GM12878 (cell line): ENCODE measurements at regions not wholly inside any gene's neighbourhood (a gene's known extent, or its start where the extent isn't known, plus 50 kb on each side); places are given as distances from the start of the nearest gene placed in this dataset.
A peak's percentile ranks its signal among the peaks of the same experiment; 100 is the strongest.

Experiments used
- ATF7 ChIP-seq: fragments of 450-650 bp; IDR thresholded peaks from 2 replicates; pipeline ENCODE4 v1.6.1; 2016; ENCODE audit warnings: low read depth, mild to moderate bottlenecking
- BMI1 ChIP-seq: fragments of 450-650 bp; IDR thresholded peaks from 2 replicates; pipeline ENCODE4 v1.6.1; 2016; ENCODE audit warnings: mild to moderate bottlenecking, moderate library complexity, borderline replicate concordance
- CHD1 ChIP-seq: IDR thresholded peaks from 2 replicates; pipeline ENCODE4 v1.6.1; 2012; ENCODE audit warnings: low read depth, low read length, improper control_type of control experiment
- HCFC1 ChIP-seq: fragments of 150-350 bp; IDR thresholded peaks from 2 replicates; pipeline ENCODE4 v1.6.1; 2014; ENCODE audit warnings: low read length
- KLF5 ChIP-seq: fragments of 450-650 bp; IDR thresholded peaks from 2 replicates; pipeline ENCODE4 v1.6.1; 2014; ENCODE audit warnings: mild to moderate bottlenecking; ENCODE audit not compliant: partially characterized antibody
- MEF2B ChIP-seq: fragments of 450-650 bp; IDR thresholded peaks from 2 replicates; pipeline ENCODE4 v1.6.1; 2018; ENCODE audit warnings: mild to moderate bottlenecking, moderate library complexity; ENCODE audit not compliant: partially characterized antibody, poor library complexity, severe bottlenecking
- MTA3 ChIP-seq: IDR thresholded peaks from 2 replicates; pipeline ENCODE4 v1.6.1; 2012; ENCODE audit warnings: low read length, inconsistent platforms, borderline replicate concordance
- NBN ChIP-seq: fragments of 450-650 bp; IDR thresholded peaks from 2 replicates; pipeline ENCODE4 v1.6.1; 2016
- NFXL1 ChIP-seq: fragments of 450-650 bp; IDR thresholded peaks from 2 replicates; pipeline ENCODE4 v1.6.1; 2017; ENCODE audit warnings: antibody characterized with exemption, mild to moderate bottlenecking, borderline replicate concordance
- NFYA ChIP-seq: IDR thresholded peaks from 2 replicates; pipeline ENCODE4 v1.6.1; 2011; ENCODE audit warnings: low read depth, mild to moderate bottlenecking, low read length, improper control_type of control experiment, borderline replicate concordance
- PAX5 ChIP-seq: IDR thresholded peaks from 2 replicates; pipeline ENCODE4 v1.6.1; 2011; ENCODE audit warnings: low read depth, low read length, borderline replicate concordance
- PML ChIP-seq: IDR thresholded peaks from 2 replicates; pipeline ENCODE4 v1.6.1; 2012; ENCODE audit warnings: low read length, inconsistent platforms
- STAT3 ChIP-seq: IDR thresholded peaks from 2 replicates; pipeline ENCODE4 v1.6.1; 2011; ENCODE audit warnings: low read depth, low read length, improper control_type of control experiment
- SUPT20H ChIP-seq: IDR thresholded peaks from 2 replicates; pipeline ENCODE4 v1.6.1; 2011; ENCODE audit warnings: low read depth, mild to moderate bottlenecking, low read length, moderate library complexity, borderline replicate concordance; ENCODE audit not compliant: control insufficient read depth
- TBL1XR1 ChIP-seq: IDR thresholded peaks from 2 replicates; pipeline ENCODE4 v1.6.1; 2012; ENCODE audit warnings: low read depth, low read length, improper control_type of control experiment
- YY1 ChIP-seq: IDR thresholded peaks from 2 replicates; pipeline ENCODE4 v1.6.1; 2011; ENCODE audit warnings: low read depth, mild to moderate bottlenecking, low read length
- ZBED1 ChIP-seq: IDR thresholded peaks from 2 replicates; pipeline ENCODE4 v1.6.1; 2016; ENCODE audit warnings: borderline replicate concordance
- TF ChIP-seq, protein P1 (sequence below): IDR thresholded peaks from 2 replicates; pipeline ENCODE4 v1.6.1; 2012; ENCODE audit warnings: mild to moderate bottlenecking, low read depth, low read length
- TF ChIP-seq, protein P2 (sequence below): fragments of 450-650 bp; IDR thresholded peaks from 2 replicates; pipeline ENCODE4 v1.6.1; 2017; ENCODE audit warnings: mild to moderate bottlenecking
- TF ChIP-seq, protein P3 (sequence below): fragments of 150-350 bp; IDR thresholded peaks from 2 replicates; pipeline ENCODE4 v1.6.1; 2016; ENCODE audit warnings: low read depth, low read length
- TF ChIP-seq, protein P4 (sequence below): fragments of 450-650 bp; IDR thresholded peaks from 2 replicates; pipeline ENCODE4 v1.6.1; 2014; ENCODE audit warnings: mild to moderate bottlenecking

DNA sequence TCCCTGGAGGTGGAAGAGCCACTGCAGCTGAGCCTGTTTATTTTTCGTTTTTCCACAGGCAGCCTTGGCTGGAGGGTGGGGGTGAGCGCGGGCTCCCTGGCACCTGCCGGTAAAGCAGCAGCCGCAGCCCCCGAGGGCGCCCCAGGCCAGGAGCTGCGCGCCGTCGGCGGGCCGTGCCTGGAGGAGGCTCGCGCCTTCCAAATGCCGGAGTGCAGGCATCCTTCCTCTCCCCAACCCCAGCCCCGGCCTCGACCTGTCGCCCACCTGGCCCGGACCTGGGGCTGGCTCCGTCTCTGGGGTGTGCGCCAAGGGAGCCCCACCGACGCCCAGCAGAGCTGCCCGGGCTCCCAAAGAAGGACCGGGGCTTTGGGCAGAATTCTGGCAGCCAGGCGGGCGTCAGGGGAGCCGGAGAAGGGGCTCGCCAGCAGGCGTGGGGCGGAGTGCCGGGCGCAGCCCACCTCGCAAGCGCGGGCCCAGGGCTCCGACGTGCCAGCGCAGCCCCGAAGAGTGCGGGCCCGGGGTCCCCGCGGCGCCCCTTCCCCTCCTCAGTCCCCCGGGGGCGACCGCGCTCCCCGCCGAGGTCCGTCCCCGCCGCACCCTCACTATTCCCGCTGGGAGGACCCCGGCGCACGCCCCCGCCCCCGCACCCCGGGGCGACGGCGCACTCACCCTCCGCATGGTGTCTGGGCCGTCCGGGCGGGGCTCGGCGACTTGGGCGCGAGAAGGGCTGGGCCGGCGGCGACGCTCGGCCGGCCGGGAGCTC is 130.3 kb downstream of the NDUFA12 start (continued):
- TF ChIP-seq, protein P1, sequence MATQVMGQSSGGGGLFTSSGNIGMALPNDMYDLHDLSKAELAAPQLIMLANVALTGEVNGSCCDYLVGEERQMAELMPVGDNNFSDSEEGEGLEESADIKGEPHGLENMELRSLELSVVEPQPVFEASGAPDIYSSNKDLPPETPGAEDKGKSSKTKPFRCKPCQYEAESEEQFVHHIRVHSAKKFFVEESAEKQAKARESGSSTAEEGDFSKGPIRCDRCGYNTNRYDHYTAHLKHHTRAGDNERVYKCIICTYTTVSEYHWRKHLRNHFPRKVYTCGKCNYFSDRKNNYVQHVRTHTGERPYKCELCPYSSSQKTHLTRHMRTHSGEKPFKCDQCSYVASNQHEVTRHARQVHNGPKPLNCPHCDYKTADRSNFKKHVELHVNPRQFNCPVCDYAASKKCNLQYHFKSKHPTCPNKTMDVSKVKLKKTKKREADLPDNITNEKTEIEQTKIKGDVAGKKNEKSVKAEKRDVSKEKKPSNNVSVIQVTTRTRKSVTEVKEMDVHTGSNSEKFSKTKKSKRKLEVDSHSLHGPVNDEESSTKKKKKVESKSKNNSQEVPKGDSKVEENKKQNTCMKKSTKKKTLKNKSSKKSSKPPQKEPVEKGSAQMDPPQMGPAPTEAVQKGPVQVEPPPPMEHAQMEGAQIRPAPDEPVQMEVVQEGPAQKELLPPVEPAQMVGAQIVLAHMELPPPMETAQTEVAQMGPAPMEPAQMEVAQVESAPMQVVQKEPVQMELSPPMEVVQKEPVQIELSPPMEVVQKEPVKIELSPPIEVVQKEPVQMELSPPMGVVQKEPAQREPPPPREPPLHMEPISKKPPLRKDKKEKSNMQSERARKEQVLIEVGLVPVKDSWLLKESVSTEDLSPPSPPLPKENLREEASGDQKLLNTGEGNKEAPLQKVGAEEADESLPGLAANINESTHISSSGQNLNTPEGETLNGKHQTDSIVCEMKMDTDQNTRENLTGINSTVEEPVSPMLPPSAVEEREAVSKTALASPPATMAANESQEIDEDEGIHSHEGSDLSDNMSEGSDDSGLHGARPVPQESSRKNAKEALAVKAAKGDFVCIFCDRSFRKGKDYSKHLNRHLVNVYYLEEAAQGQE, result no peak
- TF ChIP-seq BMI1 (no peak), TBL1XR1 (peak; percentile 24; the same call in 1 of the 2 replicates), STAT3 (no peak), YY1 (peak; percentile 65; the same call in 1 of the 2 replicates), ATF7 (no peak), MTA3 (no peak), PAX5 (no peak), ZBED1 (no peak), NBN (no peak), PML (no peak), NFYA (no peak), KLF5 (no peak), SUPT20H (no peak), CHD1 (no peak), MEF2B (no peak), HCFC1 (no peak), NFXL1 (no peak)
- TF ChIP-seq, protein P2, sequence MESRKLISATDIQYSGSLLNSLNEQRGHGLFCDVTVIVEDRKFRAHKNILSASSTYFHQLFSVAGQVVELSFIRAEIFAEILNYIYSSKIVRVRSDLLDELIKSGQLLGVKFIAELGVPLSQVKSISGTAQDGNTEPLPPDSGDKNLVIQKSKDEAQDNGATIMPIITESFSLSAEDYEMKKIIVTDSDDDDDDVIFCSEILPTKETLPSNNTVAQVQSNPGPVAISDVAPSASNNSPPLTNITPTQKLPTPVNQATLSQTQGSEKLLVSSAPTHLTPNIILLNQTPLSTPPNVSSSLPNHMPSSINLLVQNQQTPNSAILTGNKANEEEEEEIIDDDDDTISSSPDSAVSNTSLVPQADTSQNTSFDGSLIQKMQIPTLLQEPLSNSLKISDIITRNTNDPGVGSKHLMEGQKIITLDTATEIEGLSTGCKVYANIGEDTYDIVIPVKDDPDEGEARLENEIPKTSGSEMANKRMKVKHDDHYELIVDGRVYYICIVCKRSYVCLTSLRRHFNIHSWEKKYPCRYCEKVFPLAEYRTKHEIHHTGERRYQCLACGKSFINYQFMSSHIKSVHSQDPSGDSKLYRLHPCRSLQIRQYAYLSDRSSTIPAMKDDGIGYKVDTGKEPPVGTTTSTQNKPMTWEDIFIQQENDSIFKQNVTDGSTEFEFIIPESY, result no peak
- TF ChIP-seq, protein P3, sequence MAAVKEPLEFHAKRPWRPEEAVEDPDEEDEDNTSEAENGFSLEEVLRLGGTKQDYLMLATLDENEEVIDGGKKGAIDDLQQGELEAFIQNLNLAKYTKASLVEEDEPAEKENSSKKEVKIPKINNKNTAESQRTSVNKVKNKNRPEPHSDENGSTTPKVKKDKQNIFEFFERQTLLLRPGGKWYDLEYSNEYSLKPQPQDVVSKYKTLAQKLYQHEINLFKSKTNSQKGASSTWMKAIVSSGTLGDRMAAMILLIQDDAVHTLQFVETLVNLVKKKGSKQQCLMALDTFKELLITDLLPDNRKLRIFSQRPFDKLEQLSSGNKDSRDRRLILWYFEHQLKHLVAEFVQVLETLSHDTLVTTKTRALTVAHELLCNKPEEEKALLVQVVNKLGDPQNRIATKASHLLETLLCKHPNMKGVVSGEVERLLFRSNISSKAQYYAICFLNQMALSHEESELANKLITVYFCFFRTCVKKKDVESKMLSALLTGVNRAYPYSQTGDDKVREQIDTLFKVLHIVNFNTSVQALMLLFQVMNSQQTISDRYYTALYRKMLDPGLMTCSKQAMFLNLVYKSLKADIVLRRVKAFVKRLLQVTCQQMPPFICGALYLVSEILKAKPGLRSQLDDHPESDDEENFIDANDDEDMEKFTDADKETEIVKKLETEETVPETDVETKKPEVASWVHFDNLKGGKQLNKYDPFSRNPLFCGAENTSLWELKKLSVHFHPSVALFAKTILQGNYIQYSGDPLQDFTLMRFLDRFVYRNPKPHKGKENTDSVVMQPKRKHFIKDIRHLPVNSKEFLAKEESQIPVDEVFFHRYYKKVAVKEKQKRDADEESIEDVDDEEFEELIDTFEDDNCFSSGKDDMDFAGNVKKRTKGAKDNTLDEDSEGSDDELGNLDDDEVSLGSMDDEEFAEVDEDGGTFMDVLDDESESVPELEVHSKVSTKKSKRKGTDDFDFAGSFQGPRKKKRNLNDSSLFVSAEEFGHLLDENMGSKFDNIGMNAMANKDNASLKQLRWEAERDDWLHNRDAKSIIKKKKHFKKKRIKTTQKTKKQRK, result no peak
- TF ChIP-seq, protein P4, sequence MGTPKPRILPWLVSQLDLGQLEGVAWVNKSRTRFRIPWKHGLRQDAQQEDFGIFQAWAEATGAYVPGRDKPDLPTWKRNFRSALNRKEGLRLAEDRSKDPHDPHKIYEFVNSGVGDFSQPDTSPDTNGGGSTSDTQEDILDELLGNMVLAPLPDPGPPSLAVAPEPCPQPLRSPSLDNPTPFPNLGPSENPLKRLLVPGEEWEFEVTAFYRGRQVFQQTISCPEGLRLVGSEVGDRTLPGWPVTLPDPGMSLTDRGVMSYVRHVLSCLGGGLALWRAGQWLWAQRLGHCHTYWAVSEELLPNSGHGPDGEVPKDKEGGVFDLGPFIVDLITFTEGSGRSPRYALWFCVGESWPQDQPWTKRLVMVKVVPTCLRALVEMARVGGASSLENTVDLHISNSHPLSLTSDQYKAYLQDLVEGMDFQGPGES, result no peak
